ENCODE measurements at regions not wholly inside any gene's neighbourhood (a gene's known extent, or its start where the extent isn't known, plus 50 kb on each side); places are given as distances from the start of the nearest gene placed in this dataset.

- DNase-seq = no peak
Measured at GRCh38 chr3:14288833-14289451, 110.3 kb downstream of the LSM3 start.

DNA sequence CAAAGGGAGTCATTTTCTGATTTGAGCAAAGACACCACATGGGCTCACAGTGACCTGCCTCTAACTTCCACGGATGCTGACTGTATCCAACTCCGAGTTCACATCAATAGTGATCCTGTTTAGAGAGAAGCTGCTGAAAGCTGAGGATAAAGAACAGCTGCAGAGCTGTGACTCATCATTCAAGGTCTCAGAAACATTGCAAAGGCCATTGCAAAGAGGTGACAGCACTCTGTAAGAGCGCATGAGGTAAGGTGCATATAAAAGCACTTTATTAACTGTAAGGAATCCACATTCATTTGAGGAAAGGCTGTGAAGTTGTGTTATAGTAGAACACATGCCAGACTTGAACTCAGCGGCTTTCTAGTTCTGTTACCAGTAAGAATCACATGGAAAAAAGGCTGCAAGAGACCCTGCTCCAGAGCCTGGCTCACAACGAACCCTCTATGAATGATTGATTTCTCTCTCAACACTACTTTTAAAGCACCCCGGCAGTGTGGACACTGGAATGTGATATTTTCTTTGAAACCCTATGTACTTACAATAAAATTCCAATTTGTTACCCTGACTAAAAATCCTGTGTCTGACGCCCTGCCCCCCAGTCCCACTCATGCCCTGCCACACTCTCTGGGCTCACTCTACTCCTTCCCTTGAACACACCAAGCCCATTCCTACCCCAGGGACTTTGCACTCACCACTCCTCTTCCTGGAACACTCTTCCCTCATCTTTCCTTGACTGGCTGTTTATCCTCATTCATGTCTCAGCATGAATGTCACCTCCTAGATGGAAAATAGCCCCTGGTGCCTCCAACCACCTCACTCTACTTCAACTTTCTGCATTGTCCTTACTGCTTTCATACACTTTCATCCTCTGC, 111.2 kb downstream of the LSM3 start:
- DNase-seq = no peak

GRCh38 chr3:14290631-14291385, 111.6 kb upstream of the SLC6A6 start:
- no peak for DNase-seq

- no peak for DNase-seq
Measured at GRCh38 chr3:14295037-14295436, 107.4 kb upstream of the SLC6A6 start.

- DNase-seq = no peak
Measured at GRCh38 chr3:14295801-14296200, 106.6 kb upstream of the SLC6A6 start.

DNA sequence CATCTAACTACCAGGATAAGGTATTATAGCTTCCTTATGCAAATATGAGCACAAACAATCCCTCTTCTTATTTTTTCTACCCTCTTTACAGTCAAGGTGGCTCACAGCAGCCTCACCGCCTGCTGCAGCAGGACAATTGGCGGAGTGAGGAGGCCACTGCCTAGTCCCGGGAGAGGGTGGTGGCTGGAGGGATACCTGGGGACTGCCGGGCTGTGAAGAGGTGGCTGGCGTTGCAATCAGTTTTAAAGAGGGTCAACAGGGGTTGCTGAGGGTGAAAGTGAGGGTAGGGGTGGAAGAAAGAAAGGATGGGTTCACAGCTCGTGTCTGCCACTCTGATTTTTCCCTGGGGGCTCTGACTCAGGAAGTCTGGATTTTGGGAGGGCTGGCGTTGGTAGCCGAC, 105.1 kb upstream of the SLC6A6 start:
- no peak for DNase-seq

DNA sequence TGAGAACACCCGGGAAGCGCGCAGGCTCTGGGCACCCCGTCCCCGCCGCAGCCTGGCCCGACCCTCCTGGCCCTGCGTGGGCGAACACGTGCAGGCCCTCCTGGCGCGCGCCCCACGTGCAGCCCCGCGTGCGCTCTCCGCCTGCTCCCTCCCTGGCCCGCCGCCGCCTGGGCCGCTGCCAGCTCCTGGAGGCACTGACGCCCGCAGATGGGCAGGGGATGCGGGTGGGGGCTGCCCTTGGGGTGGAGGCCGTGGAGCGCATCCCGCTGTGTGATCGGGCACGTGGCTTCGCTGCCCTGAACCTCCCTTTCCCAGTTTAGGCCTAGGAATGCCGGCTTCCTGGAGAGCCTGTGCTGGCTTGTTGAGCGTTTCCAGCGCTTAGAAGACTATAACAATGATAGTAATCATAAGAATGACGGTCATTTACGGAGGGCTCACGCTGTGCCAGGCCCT, 104.6 kb upstream of the SLC6A6 start:
- no peak for DNase-seq

DNA sequence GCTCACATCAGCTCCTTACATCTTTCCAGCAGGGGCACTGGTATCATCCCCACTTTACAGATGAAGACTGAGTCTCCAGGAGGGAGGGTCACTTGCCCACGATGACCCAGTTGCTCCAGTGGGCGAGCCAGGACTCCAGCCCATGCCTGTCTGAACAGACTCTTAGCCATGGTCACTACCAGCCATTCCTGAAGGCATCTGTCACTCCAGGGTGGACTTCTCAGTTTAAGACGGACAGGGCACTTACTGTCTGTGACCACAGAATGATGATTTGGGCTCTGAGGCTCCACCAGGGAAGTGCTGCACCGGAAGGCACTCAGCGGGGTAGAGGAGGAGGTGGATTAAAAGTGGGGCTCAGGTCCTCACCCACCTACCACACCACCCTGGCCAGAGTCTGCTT, 104.0 kb upstream of the SLC6A6 start:
- no peak for DNase-seq

GRCh38 chr3:14298991-14299555, 103.3 kb upstream of the SLC6A6 start:
- DNase-seq = no peak

DNA sequence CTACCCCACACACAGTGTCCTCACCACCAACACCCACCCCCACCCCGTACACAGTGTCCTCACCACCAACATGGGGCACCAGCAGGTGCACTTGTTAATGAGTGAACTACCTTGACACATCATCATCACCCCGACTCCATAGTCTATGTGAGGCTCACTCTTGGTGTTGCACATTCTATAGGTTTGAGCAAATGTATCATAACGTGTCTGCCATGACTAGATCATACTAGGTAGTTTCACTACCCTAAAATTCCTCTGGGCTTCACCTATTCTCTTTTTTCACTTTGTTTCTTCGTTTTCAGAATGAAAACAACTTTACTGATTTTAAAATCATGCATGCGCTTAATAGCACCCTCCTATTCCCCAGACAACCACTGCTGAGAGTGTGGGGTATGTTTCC, 102.6 kb upstream of the SLC6A6 start:
- DNase-seq = no peak

GRCh38 chr3:14300721-14301399, 101.5 kb upstream of the SLC6A6 start:
- DNase-seq = no peak

DNA sequence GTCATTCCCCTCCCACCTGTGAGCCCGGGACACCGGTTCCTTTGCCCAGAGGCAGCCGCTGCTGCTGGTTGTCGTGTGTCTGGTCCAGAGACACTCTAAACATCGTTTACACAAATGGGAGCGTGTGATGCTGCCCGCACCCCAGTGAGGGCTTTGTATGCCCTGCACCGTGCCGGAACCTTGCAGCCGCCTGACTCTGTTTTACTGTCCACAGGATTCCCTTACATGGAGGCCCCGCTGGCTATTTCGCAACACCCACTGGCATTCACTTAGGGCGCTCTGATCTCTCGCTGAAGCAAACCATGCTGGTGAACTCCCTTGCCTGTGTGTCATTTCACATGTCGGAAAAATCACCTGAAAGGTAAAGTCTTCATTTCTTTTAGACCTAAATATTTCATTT, 100.8 kb upstream of the SLC6A6 start:
- DNase-seq = no peak

GRCh38 chr3:14303336-14304100, 98.9 kb upstream of the SLC6A6 start:
- no peak for DNase-seq

- no peak for DNase-seq
Measured at GRCh38 chr3:14304101-14305045, 98.0 kb upstream of the SLC6A6 start.

GRCh38 chr3:14305324-14305723, 97.1 kb upstream of the SLC6A6 start:
- no peak for DNase-seq

DNA sequence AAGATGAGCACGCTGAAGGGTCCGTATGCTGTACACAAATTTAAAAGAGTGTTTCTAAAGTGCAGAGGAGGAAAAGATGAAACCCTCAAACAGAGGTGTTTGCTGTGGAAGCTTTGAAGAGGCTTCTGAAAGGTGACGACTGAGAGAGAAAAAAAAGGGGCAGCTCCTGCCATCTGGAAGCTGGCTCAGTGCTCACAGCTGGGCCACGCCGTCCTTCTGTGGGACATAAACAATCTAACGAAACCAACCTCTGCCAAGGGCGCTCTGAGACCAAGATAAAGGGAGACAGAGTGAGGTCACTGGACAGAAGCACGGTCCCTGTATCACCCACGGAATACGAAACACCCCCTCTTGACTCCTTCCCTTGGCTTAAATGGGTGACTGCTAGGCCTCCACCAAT, 96.3 kb upstream of the SLC6A6 start:
- DNase-seq = no peak

GRCh38 chr3:14307656-14308302, 94.6 kb upstream of the SLC6A6 start:
- DNase-seq = no peak

DNA sequence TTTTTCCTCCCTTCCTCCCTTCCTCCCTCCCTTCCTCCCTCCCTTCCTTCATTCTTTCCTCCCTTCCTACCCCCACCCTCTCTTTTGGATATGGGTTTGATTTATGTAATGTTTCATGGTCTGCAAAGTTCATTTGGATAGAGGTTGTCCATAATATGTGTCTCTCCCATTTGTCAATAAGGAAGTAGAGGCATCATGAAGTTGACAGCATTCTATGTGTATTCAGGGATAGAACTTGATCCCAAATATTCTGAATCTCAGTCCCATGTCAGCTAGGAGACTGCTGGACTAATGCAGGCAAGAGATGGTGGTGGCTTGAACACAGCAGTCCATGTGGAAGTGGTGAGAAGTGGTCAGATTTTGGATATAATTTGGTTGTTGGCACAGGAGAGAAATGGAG, 90.7 kb upstream of the SLC6A6 start:
- DNase-seq = no peak

- no peak for DNase-seq
Measured at GRCh38 chr3:14312375-14312774, 90.0 kb upstream of the SLC6A6 start.

DNA sequence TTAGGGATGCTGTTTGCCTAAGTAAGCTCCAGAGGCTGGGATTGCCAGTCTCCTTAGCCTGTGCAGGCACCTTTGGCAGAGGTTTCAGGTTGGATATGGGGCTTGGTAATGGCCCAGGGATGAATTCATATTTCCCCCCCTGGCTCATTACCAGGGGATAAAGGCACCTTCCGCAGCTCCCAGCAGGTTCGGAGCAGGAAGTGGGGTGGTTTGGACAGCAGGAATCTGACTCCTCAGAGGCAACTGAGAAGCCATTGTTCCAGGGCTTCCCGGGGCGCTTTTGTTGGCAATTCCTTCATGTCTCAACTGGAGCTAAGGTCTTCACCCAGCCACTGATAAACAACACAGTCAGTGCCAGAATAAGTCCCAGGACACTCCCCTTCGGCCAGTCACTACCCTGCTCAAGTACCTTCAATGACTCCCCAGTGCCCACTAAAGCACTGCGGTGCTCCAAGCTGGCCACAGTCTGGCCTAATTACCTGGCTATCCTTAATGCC, 85.3 kb upstream of the SLC6A6 start:
- DNase-seq = no peak

All from activated T-cell treated with anti-CD3 and anti-CD28 coated beads for 4 hours (primary cell).